ENCODE measurements at regions not wholly inside any gene's neighbourhood (a gene's known extent, or its start where the extent isn't known, plus 50 kb on each side); places are given as distances from the start of the nearest gene placed in this dataset.

GRCh38 chr10:33935350-33935749, 600.9 kb upstream of the NRP1 start:
- TF ChIP-seq CTCF (IDR thresholded peaks at IDR 0.05) (no peak), EZH2 (IDR thresholded peaks at IDR 0.05; ENCODE audit: borderline replicate concordance, insufficient read depth, low read depth, low read length, poor library complexity, severe bottlenecking) (no peak)

Data from B cell (primary cell).